OCI-LY3 (cell line): ENCODE measurements at regions not wholly inside any gene's neighbourhood (a gene's known extent, or its start where the extent isn't known, plus 50 kb on each side); places are given as distances from the start of the nearest gene placed in this dataset.
"Not testable (repeated sequence)": the region's sequence is repeated elsewhere in the genome, so short reads cannot be mapped to it uniquely, and the experiment has no call there.

Source experiments
- EZH2phosphoT487 ChIP-seq: fragments of 200-600 bp; shearing (Covaris generic); IDR thresholded peaks from 2 replicates; pipeline ENCODE4 v1.6.1; 2018; ENCODE audit warnings: antibody characterized with exemption, mixed run types, low read depth
- TF ChIP-seq, protein P1 (sequence below): fragments of 200-600, 300-600 bp; sonication (generic); IDR thresholded peaks from 2 replicates; pipeline ENCODE4 v1.5.1; 2014; ENCODE audit warnings: antibody characterized with exemption, low read length, low read depth

DNA sequence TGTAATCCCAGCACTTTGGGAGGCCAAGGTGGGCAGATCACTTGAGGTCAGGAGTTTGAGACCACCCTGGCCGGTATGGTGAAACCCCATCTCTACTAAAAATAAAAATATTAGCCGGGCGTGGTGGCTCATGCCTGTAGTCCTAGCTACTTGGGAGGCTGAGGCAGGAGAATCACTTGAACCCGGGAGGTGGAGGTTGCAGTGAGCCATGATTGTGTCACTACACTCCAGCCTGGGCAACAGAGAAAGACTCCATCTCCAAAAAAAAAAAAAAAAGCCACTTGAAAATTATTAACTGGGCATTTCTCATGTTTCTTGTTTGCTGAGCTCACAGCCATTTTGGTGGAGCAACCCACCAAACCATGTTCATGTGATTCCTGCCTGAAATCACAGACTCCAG, 131.1 kb upstream of the LPP start:
- TF ChIP-seq, protein P1, sequence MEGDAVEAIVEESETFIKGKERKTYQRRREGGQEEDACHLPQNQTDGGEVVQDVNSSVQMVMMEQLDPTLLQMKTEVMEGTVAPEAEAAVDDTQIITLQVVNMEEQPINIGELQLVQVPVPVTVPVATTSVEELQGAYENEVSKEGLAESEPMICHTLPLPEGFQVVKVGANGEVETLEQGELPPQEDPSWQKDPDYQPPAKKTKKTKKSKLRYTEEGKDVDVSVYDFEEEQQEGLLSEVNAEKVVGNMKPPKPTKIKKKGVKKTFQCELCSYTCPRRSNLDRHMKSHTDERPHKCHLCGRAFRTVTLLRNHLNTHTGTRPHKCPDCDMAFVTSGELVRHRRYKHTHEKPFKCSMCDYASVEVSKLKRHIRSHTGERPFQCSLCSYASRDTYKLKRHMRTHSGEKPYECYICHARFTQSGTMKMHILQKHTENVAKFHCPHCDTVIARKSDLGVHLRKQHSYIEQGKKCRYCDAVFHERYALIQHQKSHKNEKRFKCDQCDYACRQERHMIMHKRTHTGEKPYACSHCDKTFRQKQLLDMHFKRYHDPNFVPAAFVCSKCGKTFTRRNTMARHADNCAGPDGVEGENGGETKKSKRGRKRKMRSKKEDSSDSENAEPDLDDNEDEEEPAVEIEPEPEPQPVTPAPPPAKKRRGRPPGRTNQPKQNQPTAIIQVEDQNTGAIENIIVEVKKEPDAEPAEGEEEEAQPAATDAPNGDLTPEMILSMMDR = not testable (repeated sequence)
- TF ChIP-seq EZH2phosphoT487 = not testable (repeated sequence)
